Embryonic facial prominence (tissue), 1 donor: ENCODE measurements at regions not wholly inside any gene's neighbourhood (a gene's known extent, or its start where the extent isn't known, plus 50 kb on each side); places are given as distances from the start of the nearest gene placed in this dataset.
"Not testable (repeated sequence)": the region's sequence is repeated elsewhere in the genome, so short reads cannot be mapped to it uniquely, and the experiment has no call there.

Experiments used
- DNase-seq: peaks from one replicate; pipeline ENCODE4 v3.0.0-alpha.2; 2016; ENCODE audit errors: extremely low spot score

- no peak for DNase-seq
These were observed 1338.6 kb upstream of the ACO1 start for GRCh38 chr9:31045810-31046209.

GRCh38 chr9:31061592-31061991, 1322.9 kb upstream of the ACO1 start:
- not testable (repeated sequence) for DNase-seq

GRCh38 chr9:31065691-31066090, 1318.8 kb upstream of the ACO1 start:
- no peak for DNase-seq

DNA sequence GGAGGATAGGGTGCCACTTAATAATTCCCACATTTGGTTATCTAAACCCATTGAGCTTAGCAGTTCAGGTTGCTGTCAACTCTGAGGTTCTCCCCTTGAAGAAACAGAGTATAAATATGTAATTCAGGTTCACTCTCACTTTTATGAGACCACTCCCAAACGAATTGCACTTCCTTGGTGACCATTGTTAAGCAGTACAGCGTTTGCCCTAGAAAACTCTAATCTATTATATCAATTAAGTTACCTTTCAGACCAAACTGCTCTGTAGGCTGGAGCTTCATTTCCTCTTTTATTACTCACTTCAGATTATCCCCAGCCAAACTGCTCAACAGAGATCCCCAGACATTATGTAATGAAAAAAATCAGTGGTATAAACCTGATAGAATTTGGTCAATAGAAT, 1317.0 kb upstream of the ACO1 start:
- DNase-seq: no peak

DNA sequence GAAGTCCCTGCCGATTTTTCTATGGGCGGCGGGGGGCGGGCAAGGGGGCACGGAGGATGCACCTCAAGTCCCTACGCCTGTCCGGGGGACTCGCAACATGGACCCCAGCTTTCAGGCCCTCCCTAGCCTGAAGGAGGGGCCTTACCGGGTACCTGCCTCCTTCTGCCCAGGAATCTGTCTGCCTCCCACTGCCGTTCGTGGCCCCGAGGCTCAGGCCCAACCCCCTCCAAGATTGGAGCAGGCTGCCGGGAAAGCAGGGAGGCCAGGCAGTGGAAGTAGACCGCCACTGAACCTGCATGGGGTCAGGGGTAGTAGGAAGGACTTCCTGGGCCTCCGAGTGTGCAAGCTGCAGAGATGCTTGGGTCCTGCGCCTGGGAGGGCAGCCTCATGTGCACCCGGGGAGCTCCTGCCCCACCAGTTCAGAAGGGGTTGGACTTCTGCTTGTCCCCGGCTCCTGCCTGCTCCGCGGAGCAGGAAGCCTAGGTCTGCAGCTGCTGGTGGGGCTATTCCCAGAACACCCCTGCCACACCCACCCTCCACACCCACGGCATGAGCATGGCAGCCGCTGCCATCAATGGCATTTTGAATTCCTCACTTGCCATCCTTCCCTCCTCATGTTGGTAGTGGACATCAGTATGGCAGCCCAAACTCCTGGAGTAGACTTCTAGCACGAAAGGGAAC, 1312.7 kb upstream of the ACO1 start:
- no peak for DNase-seq

GRCh38 chr9:31078175-31078574, 1306.3 kb upstream of the ACO1 start:
- DNase-seq: no peak

GRCh38 chr9:31084350-31084749, 1300.1 kb upstream of the ACO1 start:
- no peak for DNase-seq

DNA sequence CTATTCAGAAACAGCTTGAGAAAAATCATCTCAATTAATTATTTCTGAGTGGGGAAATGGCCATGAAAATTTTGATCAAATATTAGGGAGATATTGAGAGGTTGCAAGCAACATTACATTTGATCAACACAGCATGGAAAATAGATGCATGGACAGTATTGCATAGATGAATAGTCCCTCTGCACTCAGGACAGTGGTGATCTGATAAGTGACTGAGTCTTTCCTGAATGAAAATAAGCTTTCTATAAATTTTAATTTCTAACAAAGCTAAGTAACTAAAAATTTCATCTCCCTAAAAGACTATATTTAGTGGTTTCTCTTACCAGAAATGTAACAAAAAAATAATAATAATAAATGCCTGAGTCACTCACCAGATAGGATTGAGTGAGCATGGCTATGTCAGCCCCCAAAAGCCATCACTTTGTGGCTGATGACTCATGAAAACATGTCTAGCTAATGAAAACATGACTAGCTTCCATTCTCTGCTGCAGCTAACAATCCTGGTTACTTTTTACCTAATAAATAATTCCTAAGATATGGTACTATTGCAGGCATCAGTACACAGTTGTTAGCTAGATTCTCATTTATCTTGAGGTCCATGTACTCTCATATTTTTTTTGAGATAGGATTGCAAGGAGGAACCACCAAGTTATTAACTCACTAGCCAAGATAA, 1294.8 kb upstream of the ACO1 start:
- no peak for DNase-seq

- no peak for DNase-seq
These were observed 1284.1 kb upstream of the ACO1 start for GRCh38 chr9:31100311-31100710.

- DNase-seq: no peak
These were observed 1280.6 kb upstream of the ACO1 start for GRCh38 chr9:31103836-31104235.

GRCh38 chr9:31104249-31104648, 1280.2 kb upstream of the ACO1 start:
- DNase-seq: no peak

DNA sequence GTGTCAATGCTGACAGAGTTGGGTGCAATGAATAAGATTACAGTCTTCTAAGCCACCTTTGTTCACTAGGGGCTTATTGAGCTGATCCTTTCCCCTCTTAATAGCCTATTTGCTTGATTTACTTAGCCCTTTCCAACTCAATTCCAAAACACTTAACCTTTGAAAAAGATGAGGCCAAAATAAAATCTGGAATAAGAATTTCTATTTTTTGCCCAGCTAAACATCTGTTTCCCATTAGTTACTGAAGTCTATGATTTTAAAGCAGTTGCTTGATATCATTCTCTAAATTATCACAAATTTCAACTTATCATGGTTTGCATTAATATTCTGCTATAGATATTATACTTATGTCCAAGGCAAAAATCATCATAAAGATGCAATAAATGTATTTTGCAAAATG, 1272.0 kb upstream of the ACO1 start:
- DNase-seq: no peak

DNA sequence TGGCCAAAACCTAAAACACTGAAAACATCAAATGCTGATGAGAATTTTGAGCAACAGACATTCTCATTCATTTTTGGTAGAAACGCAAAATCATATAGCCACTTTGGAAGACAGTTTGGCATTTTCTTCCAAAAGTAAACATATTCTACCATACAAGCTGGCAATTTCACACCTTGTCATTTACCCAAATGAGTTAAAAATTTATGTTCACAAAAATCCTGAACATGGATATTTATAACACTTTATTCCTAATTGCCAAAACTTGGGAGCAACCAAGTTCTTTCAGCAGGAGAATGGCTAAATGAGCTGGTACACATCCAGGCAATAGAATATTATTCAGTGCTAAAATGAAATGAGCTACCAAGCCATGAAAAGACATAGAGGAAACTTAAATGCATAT, 1270.1 kb upstream of the ACO1 start:
- no peak for DNase-seq

DNA sequence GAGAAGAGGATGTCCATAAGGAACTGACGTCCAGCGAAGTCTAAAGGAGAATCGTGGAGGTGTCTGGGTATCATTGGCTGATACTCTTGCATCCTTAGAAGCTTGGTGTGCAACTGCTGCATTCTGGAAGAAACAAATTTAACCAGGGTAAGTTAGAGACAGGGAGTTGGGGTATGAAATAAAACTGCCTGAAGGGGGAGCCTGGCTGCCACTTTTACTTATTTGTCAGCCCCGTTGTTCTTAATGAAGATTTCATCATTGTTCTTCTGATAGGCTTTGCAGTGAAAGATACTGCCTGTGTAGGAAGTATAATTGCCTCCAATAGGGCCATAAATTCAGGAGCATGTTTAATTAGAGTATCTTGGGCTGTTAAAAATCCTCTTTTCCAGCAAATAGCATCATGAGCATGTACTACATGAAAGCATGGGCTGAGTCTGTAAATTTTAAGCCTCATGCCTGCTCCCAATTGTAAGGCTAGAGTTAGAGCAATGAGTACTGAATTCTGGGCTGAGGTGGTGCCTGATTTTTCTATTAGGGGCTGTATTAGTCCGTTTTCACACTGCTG, 1264.5 kb upstream of the ACO1 start:
- no peak for DNase-seq

DNA sequence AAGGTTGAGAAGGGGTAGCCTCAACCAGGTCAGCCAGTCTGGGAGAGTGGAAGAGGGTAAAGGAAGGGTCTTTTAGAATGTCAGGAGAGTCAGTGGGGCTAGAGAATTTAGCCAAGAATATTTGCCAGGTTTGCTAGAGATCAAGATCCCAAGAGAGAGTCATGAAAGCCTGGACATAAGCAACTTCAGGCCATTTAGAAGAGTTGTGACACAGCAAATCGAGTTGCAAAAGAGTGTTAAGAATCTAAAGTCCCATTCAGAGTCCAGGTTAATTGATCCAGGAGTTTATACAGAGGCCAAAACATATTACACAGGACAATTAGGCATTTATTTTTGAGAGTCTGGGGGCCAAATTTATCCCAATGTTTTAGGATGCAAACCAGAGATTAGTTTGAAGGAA, 1260.1 kb upstream of the ACO1 start:
- DNase-seq: no peak

DNA sequence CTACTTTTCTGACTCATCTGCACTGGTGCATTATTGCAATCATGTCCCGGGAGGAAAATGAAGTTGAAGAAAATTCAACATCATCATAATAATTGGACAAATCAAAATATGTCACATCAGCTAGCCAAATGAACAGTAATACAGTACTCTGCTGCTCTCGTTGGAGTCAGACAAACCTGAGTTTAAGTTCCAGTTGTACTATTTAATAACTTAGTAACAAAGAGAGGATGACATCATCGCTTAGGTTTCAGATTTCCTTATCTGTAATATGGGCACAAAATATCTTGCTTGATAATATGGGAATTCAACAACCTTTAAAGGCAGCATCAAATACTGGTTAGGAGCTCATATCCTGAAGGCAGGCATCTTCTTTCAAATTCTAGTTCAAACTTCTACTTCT, 1248.9 kb upstream of the ACO1 start:
- no peak for DNase-seq

- no peak for DNase-seq
These were observed 1247.9 kb upstream of the ACO1 start for GRCh38 chr9:31136524-31136923.

- DNase-seq: no peak
These were observed 1247.0 kb upstream of the ACO1 start for GRCh38 chr9:31137176-31138160.

GRCh38 chr9:31140316-31140715, 1244.1 kb upstream of the ACO1 start:
- no peak for DNase-seq

DNA sequence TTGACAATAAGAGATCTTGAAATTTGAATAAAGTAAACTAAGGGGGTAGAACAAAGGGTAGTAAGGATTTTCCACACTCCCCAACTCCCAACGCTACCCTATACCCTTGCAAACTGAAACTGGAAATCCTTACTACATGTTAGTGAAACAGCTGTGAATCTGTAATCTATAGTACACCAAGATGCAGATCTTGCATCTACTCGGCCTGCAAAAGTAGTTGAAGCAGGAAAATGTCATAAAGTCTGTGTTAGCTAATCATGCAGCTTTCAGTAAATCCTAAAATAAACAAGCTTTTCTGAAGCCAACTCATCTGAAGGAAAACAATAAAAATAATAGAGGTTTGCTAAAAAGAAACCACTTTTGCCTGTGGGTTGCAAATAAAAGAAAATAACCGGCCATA, 1242.0 kb upstream of the ACO1 start:
- no peak for DNase-seq

DNA sequence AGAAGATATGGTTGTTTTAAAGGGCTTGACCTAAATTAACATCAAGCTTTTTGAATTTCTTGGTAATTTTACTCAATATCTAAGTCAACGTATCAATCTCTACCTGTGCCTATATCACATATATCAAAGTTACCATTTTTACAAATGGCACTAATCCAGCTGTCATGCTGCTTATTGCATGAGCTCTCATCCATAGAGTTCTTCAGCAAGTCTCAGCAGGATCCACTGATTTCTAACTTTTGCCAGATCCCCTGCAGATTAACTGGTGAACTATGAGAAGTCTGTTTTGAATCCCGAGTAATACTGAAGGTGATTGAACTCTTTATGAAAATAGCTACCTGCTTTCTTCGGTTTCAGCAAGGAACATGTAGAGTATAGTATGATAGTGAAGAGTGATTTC, 1239.8 kb upstream of the ACO1 start:
- DNase-seq: no peak

- no peak for DNase-seq
These were observed 1237.8 kb upstream of the ACO1 start for GRCh38 chr9:31146485-31147166.
